Stromal cell of bone marrow (primary cell): ENCODE measurements at regions not wholly inside any gene's neighbourhood (a gene's known extent, or its start where the extent isn't known, plus 50 kb on each side); places are given as distances from the start of the nearest gene placed in this dataset.

Experiments
- DNase-seq: peaks from one replicate; pipeline ENCODE4 v3.0.0-alpha.2; 2012; ENCODE audit warnings: low read depth

GRCh38 chr20:17818187-17818586 is 118.4 kb downstream of the BANF2 start:
- no peak for DNase-seq

GRCh38 chr20:17816804-17817587 is 117.2 kb downstream of the BANF2 start:
- no peak for DNase-seq

DNA sequence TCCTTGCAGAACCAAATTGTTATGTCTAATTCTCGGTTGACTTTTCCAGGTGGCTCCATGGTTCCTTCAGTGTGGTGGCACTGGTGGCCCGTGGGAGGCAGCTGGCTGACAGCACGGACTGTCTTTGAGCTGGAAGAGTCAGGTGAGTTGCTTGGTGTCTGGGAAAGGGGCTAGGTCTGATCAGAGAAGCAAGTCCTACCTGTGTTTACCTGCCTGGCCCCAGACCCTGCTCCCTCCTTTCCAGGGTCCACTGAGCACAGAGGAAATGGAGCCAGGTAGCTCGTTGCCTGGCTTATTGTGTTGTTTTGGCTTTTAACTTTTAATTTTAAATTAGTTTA is 111.8 kb downstream of the BANF2 start:
- no peak for DNase-seq

DNA sequence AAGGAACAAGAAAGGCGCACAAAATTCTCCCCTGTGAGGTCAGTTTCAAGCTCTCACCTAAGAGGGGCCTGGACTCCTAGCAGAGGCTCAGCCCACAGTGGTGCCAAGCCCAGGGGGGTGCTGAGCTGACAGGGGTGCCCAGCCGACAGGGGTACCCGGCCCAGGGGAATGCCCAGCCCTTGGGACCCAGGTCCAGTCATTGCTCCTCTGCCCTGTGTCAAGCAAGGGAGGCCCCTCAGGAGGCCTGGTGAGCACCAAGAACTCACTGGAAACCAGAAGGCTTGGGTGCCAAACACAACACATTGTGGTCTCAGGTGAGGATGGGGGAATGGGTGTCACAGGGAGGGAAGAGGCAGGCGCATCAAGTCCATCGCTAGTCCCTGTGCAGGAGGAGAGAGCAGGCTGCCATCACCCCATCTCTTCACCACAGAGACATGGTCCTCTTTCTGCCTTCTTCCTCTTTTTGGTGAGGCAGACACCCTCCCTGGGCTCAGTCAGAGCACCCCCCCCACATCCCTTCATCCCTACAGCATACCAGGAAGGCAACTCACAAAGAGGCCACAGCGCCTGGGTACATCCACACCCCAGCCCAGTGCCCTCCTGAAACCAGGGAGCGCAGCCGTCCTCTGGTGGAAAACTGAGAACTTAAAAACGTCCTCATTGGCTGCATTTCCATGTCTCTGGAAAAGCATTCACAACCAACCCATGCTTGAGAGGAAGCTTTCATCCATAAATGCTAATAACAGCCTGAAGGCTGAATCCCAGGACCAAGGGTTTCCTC is 111.3 kb downstream of the BANF2 start:
- no peak for DNase-seq

- DNase-seq, result no peak
Measured at GRCh38 chr20:17810062-17810631, 110.4 kb downstream of the BANF2 start.

DNA sequence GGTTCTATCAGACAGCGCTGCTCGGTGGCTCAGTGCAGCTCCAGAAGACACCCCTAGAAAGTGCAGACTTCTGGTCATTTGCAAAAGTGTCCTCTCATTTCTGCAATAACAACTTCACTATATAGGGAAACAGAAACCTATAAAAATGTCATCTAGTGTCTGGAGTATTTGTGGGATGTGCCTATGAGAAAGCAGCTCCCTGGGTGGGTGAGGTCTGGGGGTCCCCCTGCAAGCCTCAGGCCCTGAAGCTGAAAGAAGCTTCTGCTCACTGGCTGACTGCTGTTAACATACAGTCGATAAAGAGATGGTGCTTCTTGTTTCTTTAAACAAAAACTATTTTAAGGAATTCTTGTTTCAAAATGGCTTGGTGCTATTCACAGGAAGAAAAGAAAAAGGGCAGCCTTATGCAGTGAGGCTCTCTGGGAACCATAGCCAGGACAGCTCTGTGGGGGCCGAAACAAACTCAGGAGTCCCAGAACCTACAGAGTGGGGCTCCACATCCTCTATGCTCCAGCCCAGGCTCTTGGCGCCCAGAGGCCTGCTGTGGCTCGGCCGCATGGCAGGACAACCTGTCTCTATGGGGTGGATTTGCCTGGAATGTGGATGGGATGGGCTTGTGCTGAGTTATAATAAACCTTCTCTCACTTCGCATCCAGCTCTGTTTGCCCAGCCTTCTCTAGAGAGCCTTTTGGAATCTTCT is 109.7 kb downstream of the BANF2 start:
- no peak for DNase-seq

DNA sequence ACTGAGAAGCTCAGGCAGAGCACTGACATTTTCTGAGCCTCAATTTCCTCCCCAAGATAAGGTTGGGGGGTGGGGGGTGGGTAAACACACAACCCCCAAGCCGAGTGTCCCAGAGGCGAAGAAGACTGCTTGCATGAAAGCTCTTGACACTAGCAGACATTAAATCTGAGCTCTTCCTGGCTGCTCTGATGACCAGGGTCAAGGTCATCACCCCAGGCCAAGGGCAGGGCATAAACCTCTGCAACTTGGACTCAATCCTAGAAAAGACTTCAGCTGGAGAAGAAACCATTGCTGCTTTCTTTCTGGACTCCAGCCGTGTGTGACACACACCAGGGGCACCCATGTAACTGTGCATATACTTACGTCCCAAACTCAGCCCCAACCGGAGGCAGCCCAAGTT is 109.0 kb downstream of the BANF2 start:
- no peak for DNase-seq

DNA sequence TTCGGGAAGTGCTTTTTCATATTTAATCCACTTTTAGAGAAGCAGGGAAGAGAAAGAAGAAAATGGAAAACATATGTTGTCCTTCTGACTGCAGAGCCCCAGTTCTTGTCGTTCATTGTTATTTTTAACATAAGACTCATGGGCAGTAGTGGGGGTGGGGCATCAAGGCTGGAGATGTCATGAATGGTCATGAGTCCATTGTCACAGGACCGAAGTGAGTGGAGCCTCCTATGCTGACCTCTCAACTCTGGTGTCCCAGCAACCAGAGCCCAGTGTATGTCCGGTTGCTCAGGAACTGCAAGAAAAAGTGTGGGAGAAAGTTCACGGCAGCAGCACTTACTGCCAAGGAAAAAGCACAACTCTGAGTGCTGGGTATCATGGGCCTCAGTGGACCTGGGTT is 108.6 kb downstream of the BANF2 start:
- peak; percentile 92 for DNase-seq

DNA sequence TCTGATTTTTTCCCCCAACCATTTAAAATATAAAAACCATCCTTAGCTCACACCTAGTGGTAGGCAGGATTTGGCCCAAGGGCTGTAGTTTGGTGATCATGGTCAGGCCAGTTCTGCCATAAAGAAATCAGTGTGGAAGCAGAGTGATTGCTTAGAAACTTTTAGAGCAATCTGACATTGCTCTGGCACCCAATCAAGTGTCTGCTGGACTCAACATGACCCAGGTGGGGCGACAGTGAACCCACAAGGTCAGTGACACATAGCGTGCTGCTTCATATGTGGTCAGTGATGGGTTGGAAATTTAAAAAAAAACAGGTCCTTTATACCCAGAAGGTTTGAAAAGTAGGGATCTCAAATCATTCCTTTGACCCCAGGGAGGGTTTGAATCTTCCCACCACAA is 107.9 kb downstream of the BANF2 start:
- no peak for DNase-seq

DNA sequence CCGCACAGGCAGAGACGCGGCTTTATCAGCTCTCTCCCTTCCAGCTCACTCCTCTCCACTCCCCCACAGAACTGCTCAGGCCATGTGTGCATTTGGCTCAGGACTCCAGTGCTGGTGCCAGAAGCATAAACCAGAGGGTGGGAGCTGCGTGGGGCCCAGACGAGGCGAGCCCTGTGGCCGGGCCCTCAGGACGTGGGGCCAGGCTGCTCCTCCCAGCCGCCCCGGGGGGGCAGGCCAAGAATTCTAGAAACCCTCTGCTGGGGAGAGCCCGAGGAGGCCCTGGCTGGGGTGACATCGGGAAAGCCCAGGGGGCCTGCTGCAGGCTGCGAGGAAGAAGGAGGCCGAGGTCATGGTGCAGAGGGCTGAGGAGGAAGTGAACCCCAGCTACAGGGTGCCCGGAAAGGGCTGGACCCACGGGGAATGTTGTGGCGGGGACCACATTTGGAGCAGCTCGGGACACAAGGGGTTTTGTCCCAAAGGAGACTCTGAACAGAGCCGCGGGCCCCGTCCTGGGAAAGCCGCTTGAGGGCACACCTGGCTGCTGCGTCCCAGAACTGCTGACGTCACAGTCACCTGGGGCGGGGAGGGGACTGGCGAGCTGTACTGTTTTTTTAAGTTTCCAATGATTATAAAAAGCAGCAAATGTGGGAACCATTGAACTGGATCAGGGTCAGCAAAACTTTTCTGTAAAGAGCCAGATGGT is 107.1 kb downstream of the BANF2 start:
- peak; percentile 61 for DNase-seq

DNA sequence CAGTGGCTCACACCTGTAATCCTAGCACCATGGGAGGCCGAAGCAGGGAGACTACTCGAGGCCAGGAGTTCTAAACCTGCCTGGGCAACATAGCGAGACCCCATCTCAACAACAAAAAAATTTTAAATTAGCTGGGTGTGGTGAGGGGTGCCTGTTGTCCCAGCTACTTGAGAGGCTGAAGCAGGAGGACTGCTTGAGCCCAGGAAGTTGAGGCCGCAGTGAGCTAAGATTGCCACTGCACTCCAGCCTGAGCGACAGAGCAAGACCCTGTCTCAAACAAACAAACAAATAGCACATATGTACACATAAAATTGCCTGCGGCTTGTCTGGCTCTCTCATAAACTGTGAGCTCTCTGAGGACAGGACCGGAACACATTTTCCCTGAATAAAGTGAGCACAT is 106.3 kb downstream of the BANF2 start:
- no peak for DNase-seq

DNA sequence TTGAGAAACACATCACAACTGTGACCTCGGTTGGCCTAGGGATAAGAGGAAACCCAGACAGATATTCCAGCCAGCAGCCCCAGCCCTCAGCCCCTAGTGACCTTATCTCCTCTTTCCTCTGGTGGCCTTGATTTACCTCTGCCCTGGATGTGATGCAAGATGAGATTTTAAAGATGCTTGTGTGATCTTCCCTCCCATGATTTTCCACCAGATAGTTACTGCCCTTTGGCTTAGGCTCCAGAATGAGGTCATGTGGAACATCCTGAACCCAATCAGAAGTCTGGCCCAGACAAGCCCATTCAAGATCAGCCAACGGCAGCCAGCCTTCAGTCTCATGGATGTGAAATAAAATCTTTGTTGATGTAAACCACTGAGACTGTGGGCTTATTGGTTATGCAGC is 104.0 kb downstream of the BANF2 start:
- no peak for DNase-seq

DNA sequence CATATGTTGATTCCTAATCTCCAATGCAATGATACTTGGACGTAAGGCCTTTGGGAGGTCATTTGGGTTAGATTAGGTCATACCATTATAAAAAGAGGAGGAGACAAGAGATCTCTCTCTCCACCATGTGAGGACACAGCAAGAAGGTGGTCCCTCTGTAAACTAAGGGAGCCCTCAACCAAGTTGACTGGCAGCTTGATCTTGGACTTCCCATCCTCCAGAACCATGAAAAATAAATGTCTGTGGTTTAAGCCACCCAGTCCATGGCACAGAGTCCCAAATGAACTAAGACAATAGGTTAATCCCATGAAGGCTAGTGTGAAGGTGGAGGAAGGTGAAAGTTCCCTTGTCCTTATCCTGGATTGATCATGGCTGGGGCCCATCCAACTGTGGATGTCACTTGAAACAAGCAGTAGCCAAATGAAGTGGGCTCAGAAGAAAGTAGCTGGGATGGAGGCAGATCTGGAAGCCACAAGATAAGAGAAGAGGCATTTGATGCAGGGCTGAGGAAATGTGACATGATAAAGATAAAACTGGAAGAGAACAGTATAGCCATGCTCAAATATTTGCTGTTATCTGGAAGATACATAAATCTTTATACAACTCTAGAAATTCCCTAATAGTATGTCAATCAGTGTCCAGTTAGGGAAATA is 99.9 kb downstream of the BANF2 start:
- DNase-seq, result no peak

DNA sequence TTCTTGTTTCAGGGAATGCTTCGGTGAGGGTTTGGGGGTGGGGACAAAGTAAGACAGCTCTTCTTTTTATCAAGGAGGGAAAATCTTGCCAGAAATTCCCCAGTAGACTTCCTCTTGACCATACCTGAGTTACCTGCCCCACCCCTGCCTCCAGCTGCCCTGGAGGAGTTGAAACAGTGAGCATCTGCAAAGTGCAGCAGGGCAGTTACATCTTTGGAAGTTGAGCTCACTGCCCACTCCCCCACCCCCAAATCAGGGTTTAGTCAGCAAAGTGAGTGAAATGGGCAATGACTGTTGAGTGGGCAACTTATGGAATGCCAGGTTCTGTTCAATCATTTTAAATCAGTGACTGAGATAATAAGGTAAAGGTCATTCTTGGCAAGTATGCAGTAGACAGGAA is 98.8 kb downstream of the BANF2 start:
- DNase-seq, result no peak

DNA sequence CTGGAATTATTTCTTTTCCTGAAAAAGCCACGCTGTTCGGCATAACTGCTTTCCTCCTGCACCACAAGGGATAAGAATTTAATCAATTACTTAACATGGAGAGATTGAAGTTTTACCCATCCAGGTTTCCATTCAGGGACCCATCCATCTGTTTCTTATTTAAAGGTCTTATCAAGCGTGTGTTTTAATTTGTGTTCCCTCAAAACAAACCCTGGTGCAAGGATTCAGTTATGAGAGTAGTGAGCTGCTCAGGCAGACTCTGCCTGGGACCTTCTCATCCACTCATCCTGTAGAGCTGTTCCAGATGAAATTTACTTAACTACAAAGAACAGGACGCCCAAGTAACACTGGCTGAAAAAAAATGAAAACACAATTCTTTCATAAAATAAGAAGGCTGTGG is 97.8 kb downstream of the BANF2 start:
- no peak for DNase-seq

GRCh38 chr20:17797161-17797560 is 97.4 kb downstream of the BANF2 start:
- no peak for DNase-seq

- peak; percentile 69 for DNase-seq
Measured at GRCh38 chr20:17796091-17796563, 96.4 kb downstream of the BANF2 start.

DNA sequence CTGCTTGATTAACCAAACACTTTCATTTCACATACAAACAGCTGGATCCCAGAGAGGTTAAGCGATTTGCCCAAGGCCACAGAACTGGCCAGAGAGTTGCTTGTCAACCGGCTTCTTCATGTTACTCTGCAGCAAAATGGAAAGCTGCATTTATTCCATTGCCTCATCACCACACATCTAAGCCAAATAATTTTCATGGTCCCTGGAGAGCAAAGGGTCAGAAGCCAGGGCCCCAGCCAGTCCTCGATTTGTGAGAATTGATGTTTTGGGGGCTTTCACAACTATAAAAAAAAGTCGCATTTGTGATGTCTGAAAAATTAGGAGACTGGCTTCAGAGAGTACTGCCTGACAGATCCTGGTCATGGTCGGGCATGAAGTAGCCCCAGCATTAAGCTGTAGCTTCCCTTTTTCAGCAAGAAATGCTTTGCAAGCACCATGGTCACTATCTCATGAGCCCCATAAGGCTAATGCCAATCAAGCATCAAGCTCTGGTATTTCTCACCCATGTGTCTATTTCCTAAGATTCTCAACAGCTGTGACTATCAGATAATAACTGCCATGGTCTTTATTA is 95.8 kb downstream of the BANF2 start:
- DNase-seq, result no peak

DNA sequence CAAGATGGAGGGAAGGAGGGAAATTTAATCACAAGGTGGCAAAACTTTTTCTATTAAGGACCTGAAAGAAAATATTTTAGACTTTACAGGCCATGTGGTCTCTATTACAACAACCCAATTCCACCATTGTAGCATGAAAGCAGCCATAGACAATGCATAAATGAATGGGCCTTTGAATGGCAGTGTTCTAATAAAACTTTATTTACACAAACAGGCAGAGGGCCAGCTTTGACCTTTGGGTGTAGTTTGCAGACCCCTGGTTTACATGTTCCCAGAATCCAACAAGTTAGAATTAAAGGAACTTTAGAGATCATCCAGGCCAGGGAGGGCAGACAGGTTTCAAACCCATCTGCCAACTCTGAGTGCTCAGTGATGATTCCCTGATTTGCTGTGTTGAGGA is 95.2 kb downstream of the BANF2 start:
- DNase-seq, result no peak

DNA sequence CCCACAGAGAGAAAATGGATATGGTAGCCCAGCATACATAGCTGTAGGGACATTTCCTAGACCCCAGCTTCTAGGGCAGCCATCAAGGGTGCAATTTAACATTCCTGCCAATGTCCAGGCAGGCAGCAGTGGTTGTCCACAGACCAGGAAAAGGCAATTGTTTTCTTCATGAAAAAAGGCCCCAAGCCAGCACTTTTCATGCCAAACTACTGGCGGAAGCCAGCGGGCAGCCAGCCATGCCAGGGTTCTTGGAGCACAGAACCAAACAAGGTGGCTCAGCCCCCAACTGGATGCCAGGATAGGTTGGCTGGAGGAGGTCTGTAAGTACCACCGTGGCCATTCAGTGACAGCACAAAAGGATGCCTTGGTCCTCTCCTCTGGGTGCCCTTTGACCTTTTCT is 94.6 kb downstream of the BANF2 start:
- DNase-seq, result no peak

- DNase-seq, result no peak
Measured at GRCh38 chr20:17793986-17794385, 94.2 kb downstream of the BANF2 start.
